GM12872 (cell line): ENCODE measurements at regions not wholly inside any gene's neighbourhood (a gene's known extent, or its start where the extent isn't known, plus 50 kb on each side); places are given as distances from the start of the nearest gene placed in this dataset.

Experiments used
- CTCF ChIP-seq: IDR thresholded peaks from 3 replicates; pipeline ENCODE4 v1.5.1; 2011; ENCODE audit warnings: low read depth, mild to moderate bottlenecking, low read length, moderate library complexity; ENCODE audit not compliant: insufficient read depth

- no peak for TF ChIP-seq CTCF
Observed at GRCh38 chr5:135225856-135226560, 173.0 kb downstream of the MACROH2A1 start.

DNA sequence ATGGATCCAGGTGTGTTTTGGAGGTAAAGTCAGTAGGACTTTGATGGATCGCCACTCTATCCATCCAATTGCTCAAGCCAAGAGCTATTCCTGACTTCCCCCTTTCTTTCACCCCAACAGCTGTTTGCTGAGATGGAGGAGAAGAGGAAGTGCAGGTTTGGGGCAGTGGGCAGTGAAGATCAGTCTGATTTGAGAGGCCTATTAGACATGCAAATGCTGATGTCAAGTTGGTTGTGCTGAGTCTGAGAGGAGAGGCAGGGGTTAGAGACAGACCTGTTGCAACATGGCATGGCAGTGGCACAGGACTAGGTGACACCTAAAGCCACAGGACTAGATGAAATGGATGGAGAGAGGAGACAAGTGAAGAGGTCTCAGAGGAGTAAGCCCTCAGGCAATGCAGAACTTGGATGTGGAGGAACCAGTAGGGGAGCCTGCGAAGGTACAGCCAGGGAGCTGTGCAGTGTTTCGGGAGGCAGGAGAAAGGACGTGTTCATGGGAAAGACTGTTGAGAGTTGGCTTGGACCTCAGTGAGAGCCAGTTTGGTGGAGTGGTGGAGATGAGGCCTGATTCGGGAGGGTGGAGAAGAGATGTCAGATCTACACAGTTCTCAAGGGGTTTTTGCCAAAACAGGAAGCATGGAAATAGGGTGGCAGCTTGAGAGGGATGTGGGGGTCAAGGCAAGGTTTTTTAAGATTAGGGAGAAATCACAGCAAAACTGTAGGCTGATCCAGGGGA, 175.0 kb downstream of the MACROH2A1 start:
- TF ChIP-seq CTCF = no peak

DNA sequence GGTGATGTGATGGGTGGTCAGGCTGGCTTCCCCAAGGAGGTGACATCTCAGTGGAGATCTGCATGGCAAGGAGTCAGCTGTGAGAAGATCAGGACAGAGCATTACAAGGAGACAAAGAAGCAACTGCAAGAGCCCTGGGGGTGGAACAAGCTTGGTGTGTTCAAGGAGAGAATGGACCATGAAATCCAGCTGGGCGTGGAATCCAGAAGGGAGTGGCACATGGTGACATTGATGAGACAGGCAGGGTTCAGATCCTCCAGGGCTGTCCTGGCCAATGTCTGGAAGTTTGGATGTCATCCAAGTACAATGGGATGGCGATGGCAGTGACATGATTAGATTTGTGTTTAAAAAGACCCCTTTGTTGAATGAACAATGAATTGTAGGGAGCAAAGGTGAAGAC, 175.6 kb downstream of the MACROH2A1 start:
- TF ChIP-seq CTCF = no peak

- no peak for TF ChIP-seq CTCF
Observed at GRCh38 chr5:135222771-135223170, 176.3 kb downstream of the MACROH2A1 start.

- no peak for TF ChIP-seq CTCF
Observed at GRCh38 chr5:135222171-135222681, 176.8 kb downstream of the MACROH2A1 start.

GRCh38 chr5:135221696-135222095, 177.3 kb downstream of the MACROH2A1 start:
- no peak for TF ChIP-seq CTCF

DNA sequence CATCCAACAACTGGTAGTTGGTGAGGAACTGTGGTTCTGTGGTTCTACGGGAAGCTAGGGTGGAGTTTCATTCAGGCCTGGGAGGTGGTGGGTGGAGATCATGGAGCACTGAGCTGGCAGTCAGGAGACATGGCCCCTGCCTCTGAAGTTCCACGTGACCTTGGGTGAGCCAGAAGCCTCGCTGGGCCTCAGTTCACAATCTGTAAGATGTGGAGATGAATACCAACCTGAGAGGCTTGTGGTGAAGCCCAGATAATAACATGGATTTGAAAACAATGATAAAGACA, 177.9 kb downstream of the MACROH2A1 start:
- TF ChIP-seq CTCF = no peak
